ENCODE measurements at regions not wholly inside any gene's neighbourhood (a gene's known extent, or its start where the extent isn't known, plus 50 kb on each side); places are given as distances from the start of the nearest gene placed in this dataset.

DNA sequence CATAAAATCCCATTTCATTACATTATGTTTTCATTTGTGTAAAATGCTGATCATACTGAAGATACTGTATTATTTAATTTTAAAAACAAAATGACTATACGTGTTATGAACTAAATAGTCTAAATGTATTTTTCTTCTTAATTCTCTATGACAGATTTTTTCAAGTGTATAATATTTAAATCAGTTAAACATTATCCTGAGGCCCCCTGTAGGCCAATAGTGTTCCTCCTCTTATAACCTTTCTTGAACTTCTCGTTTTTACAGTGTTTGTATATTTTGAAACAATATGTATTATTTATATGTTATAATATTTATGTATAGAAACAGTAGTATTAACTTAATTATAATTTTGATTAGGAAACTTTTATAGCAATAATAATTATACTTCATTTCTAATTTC, 151.1 kb upstream of the CHORDC1 start:
- Histone ChIP-seq H3K36me3 (ENCODE audit: insufficient read depth in 1 of 2, low read depth in 1 of 2) (no peaks in the 10 kb centered on the region), H3K4me3 (no peak overlapping the region), H3K27me3 (ENCODE audit: insufficient read depth in 3 of 3, low read length in 2 of 3) (no peaks in the 10 kb centered on the region), H3K4me1 (no peaks in the 10 kb centered on the region), H3K27ac (no peak overlapping the region), H3K9me3 (no peaks in the 10 kb centered on the region)
- 80 to 84% (median 83%) methylated on average over 2 of the region's 2 CpGs for WGBS, 3 donors
- intact Hi-C loops (cut with DNase I), result no loop called here
- TF ChIP-seq, protein P1, sequence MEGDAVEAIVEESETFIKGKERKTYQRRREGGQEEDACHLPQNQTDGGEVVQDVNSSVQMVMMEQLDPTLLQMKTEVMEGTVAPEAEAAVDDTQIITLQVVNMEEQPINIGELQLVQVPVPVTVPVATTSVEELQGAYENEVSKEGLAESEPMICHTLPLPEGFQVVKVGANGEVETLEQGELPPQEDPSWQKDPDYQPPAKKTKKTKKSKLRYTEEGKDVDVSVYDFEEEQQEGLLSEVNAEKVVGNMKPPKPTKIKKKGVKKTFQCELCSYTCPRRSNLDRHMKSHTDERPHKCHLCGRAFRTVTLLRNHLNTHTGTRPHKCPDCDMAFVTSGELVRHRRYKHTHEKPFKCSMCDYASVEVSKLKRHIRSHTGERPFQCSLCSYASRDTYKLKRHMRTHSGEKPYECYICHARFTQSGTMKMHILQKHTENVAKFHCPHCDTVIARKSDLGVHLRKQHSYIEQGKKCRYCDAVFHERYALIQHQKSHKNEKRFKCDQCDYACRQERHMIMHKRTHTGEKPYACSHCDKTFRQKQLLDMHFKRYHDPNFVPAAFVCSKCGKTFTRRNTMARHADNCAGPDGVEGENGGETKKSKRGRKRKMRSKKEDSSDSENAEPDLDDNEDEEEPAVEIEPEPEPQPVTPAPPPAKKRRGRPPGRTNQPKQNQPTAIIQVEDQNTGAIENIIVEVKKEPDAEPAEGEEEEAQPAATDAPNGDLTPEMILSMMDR (IDR thresholded peaks at IDR 0.05), result no peak
- ATAC-seq (no peak), DNase-seq (no peak)

DNA sequence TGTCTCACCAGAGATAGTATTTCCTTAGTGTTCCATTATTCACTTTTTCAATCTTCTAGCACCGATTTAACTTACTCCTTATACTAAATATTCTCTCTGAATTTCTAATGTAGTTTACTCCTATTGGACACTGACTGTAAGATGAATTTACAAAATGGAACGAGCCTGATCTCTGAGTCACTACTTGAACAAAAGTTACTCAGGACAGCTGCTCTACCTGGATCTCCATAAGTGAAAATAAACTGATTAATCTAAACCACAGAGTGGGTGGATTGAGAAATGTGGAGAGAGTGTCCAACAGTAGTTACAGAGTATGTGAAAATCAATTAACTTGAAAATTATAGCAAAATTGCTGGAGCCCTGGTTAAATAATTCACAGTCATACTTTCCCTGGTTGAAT, 141.7 kb upstream of the CHORDC1 start:
- DNase-seq (no peak), ATAC-seq (no peak)
- Histone ChIP-seq H3K9me3 (no peaks in the 10 kb centered on the region), H3K4me3 (no peak overlapping the region), H3K36me3 (ENCODE audit: insufficient read depth in 1 of 2, low read depth in 1 of 2) (no peaks in the 10 kb centered on the region), H3K27ac (no peak overlapping the region), H3K4me1 (no peaks in the 10 kb centered on the region), H3K27me3 (ENCODE audit: insufficient read depth in 3 of 3, low read length in 2 of 3) (no peaks in the 10 kb centered on the region)
- intact Hi-C loops (cut with DNase I), result no loop called here
- 79 to 85% (median 83%) methylated on average over 2 of the region's 2 CpGs for WGBS, 3 donors
- TF ChIP-seq, protein P1 (IDR thresholded peaks at IDR 0.05), result no peak

DNA sequence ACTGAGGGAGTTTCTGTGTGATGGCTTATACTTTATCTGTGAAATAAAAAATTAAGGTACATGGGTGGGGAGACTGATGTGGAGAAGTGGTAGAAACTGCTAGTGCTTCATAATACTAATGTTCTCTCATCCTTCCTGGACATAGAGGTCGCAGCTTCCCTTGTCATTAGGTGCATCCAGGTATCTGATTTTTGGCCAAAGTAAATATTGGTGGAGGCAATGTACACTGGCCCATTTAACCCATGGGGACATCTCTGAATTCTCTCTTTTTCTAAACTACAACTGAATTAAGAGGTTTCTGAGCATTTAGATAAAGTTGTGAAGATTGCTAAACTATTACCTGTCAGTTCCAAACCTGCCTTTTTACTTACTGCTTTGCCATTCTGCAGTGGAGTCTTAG, 140.9 kb upstream of the CHORDC1 start:
- H3K4me1 ChIP-seq, result no peaks in the 10 kb centered on the region
- no peak for DNase-seq
- no peak for ATAC-seq
- intact Hi-C loops (cut with DNase I), result no loop called here
- TF ChIP-seq, protein P1 (IDR thresholded peaks at IDR 0.05), result no peak
- WGBS, 3 donors, result 65 to 79% (median 72%) methylated on average over 1 of the region's 1 CpG
- H3K36me3 ChIP-seq (ENCODE audit: insufficient read depth in 1 of 2, low read depth in 1 of 2), result no peaks in the 10 kb centered on the region
- H3K27me3 ChIP-seq (ENCODE audit: insufficient read depth in 3 of 3, low read length in 2 of 3), result no peaks in the 10 kb centered on the region
- no peak overlapping the region for H3K27ac ChIP-seq
- H3K4me3 ChIP-seq, result no peak overlapping the region
- no peaks in the 10 kb centered on the region for H3K9me3 ChIP-seq

DNA sequence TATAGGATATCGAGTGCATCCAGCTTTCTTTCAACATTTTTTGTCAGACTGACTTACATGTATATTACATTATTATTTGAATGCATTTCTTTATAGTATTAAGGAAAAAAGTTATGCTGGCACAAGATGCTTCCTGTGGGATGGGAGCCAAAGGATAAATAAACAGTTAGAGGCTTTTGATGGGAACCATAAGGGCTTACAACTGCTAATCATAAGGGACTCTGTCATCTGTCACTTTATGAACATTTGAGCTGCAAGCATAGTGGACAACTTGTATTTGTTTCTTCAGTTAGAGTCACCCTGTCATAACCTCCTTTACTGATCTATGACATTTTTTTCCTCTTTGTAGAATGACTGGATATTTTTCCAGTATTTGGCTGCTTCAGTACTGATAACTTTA, 132.4 kb upstream of the CHORDC1 start:
- intact Hi-C loops (cut with DNase I), result no loop called here
- TF ChIP-seq, protein P1 (IDR thresholded peaks at IDR 0.05), result no peak
- no peaks in the 10 kb centered on the region for H3K36me3 ChIP-seq (ENCODE audit: insufficient read depth in 1 of 2, low read depth in 1 of 2)
- H3K9me3 ChIP-seq, result no peaks in the 10 kb centered on the region
- 62 to 78% (median 72%) methylated on average over 1 of the region's 1 CpG for WGBS, 3 donors
- DNase-seq (no peak), ATAC-seq (no peak)
- no peak overlapping the region for H3K27ac ChIP-seq
- H3K27me3 ChIP-seq (ENCODE audit: insufficient read depth in 3 of 3, low read length in 2 of 3), result no peaks in the 10 kb centered on the region
- no peak overlapping the region for H3K4me3 ChIP-seq
- H3K4me1 ChIP-seq, result no peaks in the 10 kb centered on the region

DNA sequence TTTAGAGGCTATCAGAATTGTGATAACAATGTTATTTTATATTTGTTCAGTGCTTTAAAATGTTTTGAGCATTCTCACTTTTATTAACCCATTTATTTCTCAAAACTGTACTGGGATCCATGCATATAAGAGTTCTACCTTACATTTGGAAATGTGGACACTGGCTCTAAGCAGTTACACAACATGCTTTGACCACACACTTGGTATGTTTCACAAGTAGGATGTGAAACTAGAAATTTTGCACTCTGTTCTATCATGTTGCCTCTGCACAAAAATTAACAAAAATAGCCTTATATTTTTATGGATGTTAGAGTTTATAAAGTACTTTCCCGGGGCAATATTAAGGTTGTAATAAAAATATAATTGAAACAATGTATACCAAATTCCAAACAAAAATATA, 126.9 kb upstream of the CHORDC1 start:
- intact Hi-C loops (cut with DNase I), result no loop called here
- no peak overlapping the region for H3K4me3 ChIP-seq
- ATAC-seq (no peak), DNase-seq (no peak)
- H3K27me3 ChIP-seq (ENCODE audit: insufficient read depth in 3 of 3, low read length in 2 of 3), result no peaks in the 10 kb centered on the region
- no peak overlapping the region for H3K27ac ChIP-seq
- H3K4me1 ChIP-seq, result no peaks in the 10 kb centered on the region
- H3K9me3 ChIP-seq, result no peaks in the 10 kb centered on the region
- 84 to 93% (median 85%) methylated on average over 1 of the region's 1 CpG for WGBS, 3 donors
- TF ChIP-seq, protein P1 (IDR thresholded peaks at IDR 0.05), result no peak
- H3K36me3 ChIP-seq (ENCODE audit: insufficient read depth in 1 of 2, low read depth in 1 of 2), result no peaks in the 10 kb centered on the region

Data from psoas muscle (tissue), 7 donors.